ENCODE measurements at regions not wholly inside any gene's neighbourhood (a gene's known extent, or its start where the extent isn't known, plus 50 kb on each side); places are given as distances from the start of the nearest gene placed in this dataset.

- FAIRE-seq, result no peak
Measured at GRCh38 chr11:100543386-100543785, 143.7 kb upstream of the ARHGAP42 start.

GRCh38 chr11:100545556-100545955, 141.5 kb upstream of the ARHGAP42 start:
- H3K36me3 ChIP-seq (ENCODE audit: control insufficient read depth in 2 of 3, insufficient read depth in 3 of 3, low read length in 3 of 3), result no peaks in the 10 kb centered on the region
- no peak overlapping the region for H3K4me3 ChIP-seq (ENCODE audit: low read length in 3 of 3)
- FAIRE-seq (no peak), DNase-seq (no peak)
- no peak overlapping the region for H3K27ac ChIP-seq (ENCODE audit: low read depth in 2 of 2, low read length in 2 of 2)
- H3K9ac ChIP-seq (ENCODE audit: low read length in 3 of 3), result no peak overlapping the region
- intact Hi-C loops (cut with DNase I), result no loop called here
- H3K9me3 ChIP-seq (ENCODE audit: control insufficient read depth in 2 of 3, insufficient read depth in 1 of 3, low read length in 3 of 3), result no peaks in the 10 kb centered on the region
- no peaks in the 10 kb centered on the region for H3K27me3 ChIP-seq (ENCODE audit: control insufficient read depth, insufficient read depth, low read length)
- TF ChIP-seq CTCF (IDR thresholded peaks at IDR 0.05; ENCODE audit: borderline replicate concordance, extremely low read depth, insufficient read depth), result no peak
- H3K4me1 ChIP-seq (ENCODE audit: control insufficient read depth in 2 of 3, insufficient read depth in 2 of 3, low read depth in 1 of 3, low read length in 3 of 3), result no peaks in the 10 kb centered on the region

More at GRCh38 chr11:100543386-100543785, 143.7 kb upstream of the ARHGAP42 start:
- Histone ChIP-seq H3K4me1 (ENCODE audit: control insufficient read depth in 2 of 3, insufficient read depth in 2 of 3, low read depth in 1 of 3, low read length in 3 of 3) (no peaks in the 10 kb centered on the region), H3K4me3 (ENCODE audit: low read length in 3 of 3) (no peak overlapping the region), H3K9me3 (ENCODE audit: control insufficient read depth in 2 of 3, insufficient read depth in 1 of 3, low read length in 3 of 3) (no peaks in the 10 kb centered on the region), H3K36me3 (ENCODE audit: control insufficient read depth in 2 of 3, insufficient read depth in 3 of 3, low read length in 3 of 3) (no peaks in the 10 kb centered on the region), H3K27ac (ENCODE audit: low read depth in 2 of 2, low read length in 2 of 2) (no peak overlapping the region), H3K27me3 (ENCODE audit: control insufficient read depth, insufficient read depth, low read length) (no peaks in the 10 kb centered on the region), H3K9ac (ENCODE audit: low read length in 3 of 3) (no peak overlapping the region)
- intact Hi-C loops (cut with DNase I), result no loop called here
- DNase-seq, result peak in 2 of 5 donors; percentile 22 to 43
- TF ChIP-seq CTCF (IDR thresholded peaks at IDR 0.05; ENCODE audit: borderline replicate concordance, extremely low read depth, insufficient read depth), result no peak

GRCh38 chr11:100545970-100546369, 141.1 kb upstream of the ARHGAP42 start:
- no peak for FAIRE-seq
- H3K4me1 ChIP-seq (ENCODE audit: control insufficient read depth in 2 of 3, insufficient read depth in 2 of 3, low read depth in 1 of 3, low read length in 3 of 3), result no peaks in the 10 kb centered on the region
- no peak for TF ChIP-seq CTCF (IDR thresholded peaks at IDR 0.05; ENCODE audit: borderline replicate concordance, extremely low read depth, insufficient read depth)
- no peak for DNase-seq
- no peaks in the 10 kb centered on the region for H3K9me3 ChIP-seq (ENCODE audit: control insufficient read depth in 2 of 3, insufficient read depth in 1 of 3, low read length in 3 of 3)
- H3K27ac ChIP-seq (ENCODE audit: low read depth in 2 of 2, low read length in 2 of 2), result no peak overlapping the region
- no peaks in the 10 kb centered on the region for H3K36me3 ChIP-seq (ENCODE audit: control insufficient read depth in 2 of 3, insufficient read depth in 3 of 3, low read length in 3 of 3)
- no peak overlapping the region for H3K4me3 ChIP-seq (ENCODE audit: low read length in 3 of 3)
- no peak overlapping the region for H3K9ac ChIP-seq (ENCODE audit: low read length in 3 of 3)
- intact Hi-C loops (cut with DNase I), result no loop called here
- H3K27me3 ChIP-seq (ENCODE audit: control insufficient read depth, insufficient read depth, low read length), result no peaks in the 10 kb centered on the region

GRCh38 chr11:100546714-100547113, 140.4 kb upstream of the ARHGAP42 start:
- peak in 2 of 5 donors; percentile 30 for DNase-seq
- H3K27ac ChIP-seq (ENCODE audit: low read depth in 2 of 2, low read length in 2 of 2), result no peak overlapping the region
- intact Hi-C loops (cut with DNase I), result no loop called here

More at GRCh38 chr11:100546714-100547113, 140.4 kb upstream of the ARHGAP42 start:
- H3K9ac ChIP-seq (ENCODE audit: low read length in 3 of 3), result no peak overlapping the region
- H3K9me3 ChIP-seq (ENCODE audit: control insufficient read depth in 2 of 3, insufficient read depth in 1 of 3, low read length in 3 of 3), result no peaks in the 10 kb centered on the region
- no peak for TF ChIP-seq CTCF (IDR thresholded peaks at IDR 0.05; ENCODE audit: borderline replicate concordance, extremely low read depth, insufficient read depth)
- no peaks in the 10 kb centered on the region for H3K4me1 ChIP-seq (ENCODE audit: control insufficient read depth in 2 of 3, insufficient read depth in 2 of 3, low read depth in 1 of 3, low read length in 3 of 3)
- H3K27me3 ChIP-seq (ENCODE audit: control insufficient read depth, insufficient read depth, low read length), result no peaks in the 10 kb centered on the region
- no peak overlapping the region for H3K4me3 ChIP-seq (ENCODE audit: low read length in 3 of 3)
- no peaks in the 10 kb centered on the region for H3K36me3 ChIP-seq (ENCODE audit: control insufficient read depth in 2 of 3, insufficient read depth in 3 of 3, low read length in 3 of 3)
- FAIRE-seq, result no peak
